IMR-90 (cell line): ENCODE measurements at regions not wholly inside any gene's neighbourhood (a gene's known extent, or its start where the extent isn't known, plus 50 kb on each side); places are given as distances from the start of the nearest gene placed in this dataset.

Source experiments
- ATAC-seq: fragments of 200-7000 bp; cut with Tn5 transposase; 2 replicates; pipeline ENCODE4 v1.9.1; 2020; ENCODE audit warnings: low read depth, mild to moderate bottlenecking, moderate library complexity
- BruUV-seq: library from RNA; stranded (reverse); fragments of 400-500 nt; replicated peaks from 2 replicates; lab custom pipeline; 2021; lab: Mats Ljungman, UMichigan
- CTCF ChIA-PET: fragments of 300-600 bp; formaldehyde crosslinking; extraction: SDS; loops from one replicate; lab custom pipeline; 2021; ENCODE audit warnings: antibody characterized with exemption; lab: Yijun Ruan, JAX
- POLR2A ChIA-PET: fragments of 300-600 bp; sonication (Branson Sonifier 250); formaldehyde crosslinking; loops from one replicate; lab custom pipeline; 2022; ENCODE audit warnings: antibody characterized with exemption; ENCODE audit not compliant: unreplicated experiment; lab: Charles Lee
- DNase-seq: peaks from one replicate; pipeline ENCODE4 v3.0.0; 2013
- H2AFZ ChIP-seq: replicated peaks from 2 replicates; pipeline ENCODE3; 2013; ENCODE audit warnings: low read length, mild to moderate bottlenecking; ENCODE audit not compliant: poor library complexity
- H2AK5ac ChIP-seq: 2 replicates; pipeline ENCODE4 v1.6.1; 2013; ENCODE audit warnings: low read depth, low read length, inconsistent platforms
- H2AK9ac ChIP-seq: replicated peaks from 2 replicates; pipeline ENCODE3; 2013; ENCODE audit warnings: mild to moderate bottlenecking, low read depth, low read length, moderate library complexity; ENCODE audit not compliant: poor library complexity
- H2BK120ac ChIP-seq: 2 replicates; pipeline ENCODE4 v1.6.1; 2013; ENCODE audit warnings: low read depth, low read length, inconsistent platforms
- H2BK15ac ChIP-seq: 3 replicates; pipeline ENCODE4 v1.6.1; 2013; ENCODE audit warnings: low read depth, low read length, inconsistent platforms
- H2BK20ac ChIP-seq: 2 replicates; pipeline ENCODE4 v1.6.1; 2013; ENCODE audit warnings: low read depth, mild to moderate bottlenecking, inconsistent platforms, low read length, moderate library complexity
- H2BK5ac ChIP-seq: 2 replicates; pipeline ENCODE4 v1.6.1; 2013; ENCODE audit warnings: mild to moderate bottlenecking, low read depth, low read length, inconsistent platforms; ENCODE audit not compliant: poor library complexity, severe bottlenecking
- H3K14ac ChIP-seq: replicated peaks from 2 replicates; pipeline ENCODE4 v1.6.1; 2013; ENCODE audit warnings: low read depth, low read length, inconsistent platforms
- H3K18ac ChIP-seq: 2 replicates; pipeline ENCODE4 v1.6.1; 2013; ENCODE audit warnings: low read depth, low read length, control low read depth
- H3K23ac ChIP-seq: 2 replicates; pipeline ENCODE4 v1.6.1; 2013; ENCODE audit warnings: low read depth, low read length, inconsistent platforms
- H3K27ac ChIP-seq: 2 replicates; pipeline ENCODE4 v1.5.1; 2013; ENCODE audit warnings: mild to moderate bottlenecking, control low read depth, low read length; ENCODE audit not compliant: insufficient read depth
- H3K27me3 ChIP-seq: 2 replicates; pipeline ENCODE4 v1.6.1; 2013; ENCODE audit warnings: low read length; ENCODE audit not compliant: control insufficient read depth, insufficient read depth
- H3K36me3 ChIP-seq: 2 replicates; pipeline ENCODE4 v1.6.1; 2013; ENCODE audit warnings: low read length, mixed read lengths; ENCODE audit not compliant: control insufficient read depth, insufficient read depth
- H3K4ac ChIP-seq: 2 replicates; pipeline ENCODE4 v1.6.1; 2013; ENCODE audit warnings: low read depth, low read length, inconsistent platforms
- H3K4me1 ChIP-seq: 2 replicates; pipeline ENCODE4 v1.6.1; 2013; ENCODE audit warnings: low read length, mixed read lengths; ENCODE audit not compliant: control insufficient read depth, insufficient read depth
- H3K4me2 ChIP-seq: 2 replicates; pipeline ENCODE4 v1.6.1; 2013; ENCODE audit warnings: low read depth, mild to moderate bottlenecking, control low read depth, low read length, moderate library complexity
- H3K4me3 ChIP-seq: 2 replicates; pipeline ENCODE4 v1.5.1; 2013; ENCODE audit warnings: low read depth, mild to moderate bottlenecking, control low read depth, low read length, moderate library complexity; ENCODE audit not compliant: insufficient read depth
- H3K56ac ChIP-seq: 2 replicates; pipeline ENCODE4 v1.6.1; 2013; ENCODE audit warnings: low read length, inconsistent platforms; ENCODE audit not compliant: insufficient read depth; ENCODE audit errors: extremely low read depth
- H3K79me1 ChIP-seq, 2 experiments: 2 replicates each; pipeline ENCODE4 v1.6.1; 2013; ENCODE audit warnings: low read length in 2 of 2, inconsistent platforms in 1 of 2, low read depth in 1 of 2
- H3K9ac ChIP-seq: 2 replicates; pipeline ENCODE4 v1.6.1; 2013; ENCODE audit warnings: low read depth, low read length, control low read depth
- H3K9me1 ChIP-seq: 2 replicates; pipeline ENCODE4 v1.6.1; 2013; ENCODE audit warnings: low read length, inconsistent platforms; ENCODE audit not compliant: insufficient read depth
- H3K9me3 ChIP-seq: 2 replicates; pipeline ENCODE4 v1.6.1; 2013; ENCODE audit warnings: low read length; ENCODE audit not compliant: control insufficient read depth, insufficient read depth
- H4K20me1 ChIP-seq: 2 replicates; pipeline ENCODE4 v1.6.1; 2013; ENCODE audit warnings: low read length, inconsistent platforms; ENCODE audit not compliant: insufficient read depth
- H4K5ac ChIP-seq: 2 replicates; pipeline ENCODE4 v1.6.1; 2013; ENCODE audit warnings: mild to moderate bottlenecking, low read depth, low read length, control low read depth
- H4K8ac ChIP-seq, 2 experiments: 2 replicates each; pipeline ENCODE4 v1.6.1; 2013; ENCODE audit warnings: low read depth in 2 of 2, low read length in 2 of 2, control low read depth in 1 of 2, inconsistent platforms in 1 of 2
- H4K91ac ChIP-seq: 2 replicates; pipeline ENCODE4 v1.6.1; 2013; ENCODE audit warnings: low read depth, low read length, inconsistent platforms; ENCODE audit not compliant: insufficient read depth
- BHLHE40 ChIP-seq: fragments of 150-350 bp; IDR thresholded peaks from 2 replicates; pipeline ENCODE4 v1.6.1; 2016; ENCODE audit warnings: mild to moderate bottlenecking, low read depth, low read length
- CEBPB ChIP-seq: IDR thresholded peaks from 2 replicates; pipeline ENCODE4 v1.6.1; 2012; ENCODE audit warnings: low read depth, low read length, improper control_type of control experiment
- CHD1 ChIP-seq: IDR thresholded peaks from 2 replicates; pipeline ENCODE4 v1.6.1; 2012; ENCODE audit warnings: low read depth, low read length, improper control_type of control experiment
- ELK1 ChIP-seq: fragments of 150-350 bp; IDR thresholded peaks from 2 replicates; pipeline ENCODE4 v1.6.1; 2016; ENCODE audit warnings: low read depth, mild to moderate bottlenecking, low read length, moderate library complexity, borderline replicate concordance
- MAFK ChIP-seq: IDR thresholded peaks from 2 replicates; pipeline ENCODE4 v1.6.1; 2012; ENCODE audit warnings: low read depth, low read length, improper control_type of control experiment
- MAZ ChIP-seq: IDR thresholded peaks from 2 replicates; pipeline ENCODE4 v1.6.1; 2012; ENCODE audit warnings: low read depth, mild to moderate bottlenecking, low read length, improper control_type of control experiment, moderate library complexity, borderline replicate concordance
- MXI1 ChIP-seq: IDR thresholded peaks from 2 replicates; pipeline ENCODE4 v1.6.1; 2012; ENCODE audit warnings: low read depth, mild to moderate bottlenecking, low read length, moderate library complexity, borderline replicate concordance
- NFE2L2 ChIP-seq: fragments of 150-350 bp; IDR thresholded peaks from 2 replicates; pipeline ENCODE4 v1.6.1; 2016; ENCODE audit warnings: low read depth, mild to moderate bottlenecking, low read length
- POLR2A ChIP-seq: IDR thresholded peaks from 2 replicates; pipeline ENCODE4 v1.6.1; 2012; ENCODE audit warnings: mild to moderate bottlenecking, low read depth, low read length
- RCOR1 ChIP-seq: IDR thresholded peaks from 2 replicates; pipeline ENCODE4 v1.6.1; 2012; ENCODE audit warnings: mild to moderate bottlenecking, low read length, improper control_type of control experiment; ENCODE audit not compliant: insufficient replicate concordance
- RFX5 ChIP-seq: IDR thresholded peaks from 2 replicates; pipeline ENCODE4 v1.8.0; 2012; ENCODE audit warnings: low read depth, mild to moderate bottlenecking, low read length, moderate library complexity
- SMC3 ChIP-seq: fragments of 150-350 bp; IDR thresholded peaks from 2 replicates; pipeline ENCODE4 v1.6.1; 2016; ENCODE audit warnings: low read depth, mild to moderate bottlenecking, antibody characterized with exemption, low read length, moderate library complexity
- WGBS, 2 experiments: methylation state at CpG; one replicate each; pipeline versions ENCODE4 v1.1.5 to v1.1.7; 2013; ENCODE audit warnings: missing lambda C conversion rate in 2 of 2; ENCODE audit not compliant: insufficient read length in 1 of 2; ENCODE audit errors: extremely low coverage in 2 of 2; 5-methylcytosine and 5-hydroxymethylcytosine counted together
- dilution Hi-C: fragments of 300-500 bp; cut with HindIII; formaldehyde crosslinking; loops from one replicate; pipeline ENCODE4 v1.14.3; 2018; ENCODE audit warnings: low sequenced_read_pairs; ENCODE audit not compliant: unreplicated experiment
- in situ Hi-C: fragments of 300-500 bp; cut with MboI; formaldehyde crosslinking; loops from 3 replicates; pipeline ENCODE4 v1.14.3; 2019; ENCODE audit warnings: low sequenced_read_pairs, inconsistent platforms, mixed read lengths
- intact Hi-C: fragments of 100-400 bp; cut with micrococcal nuclease; formaldehyde crosslinking; loops from 2 replicates; pipeline ENCODE4 v1.10.0; 2022
- TF ChIP-seq, protein P1 (sequence below): conservative IDR thresholded peaks from 2 replicates; pipeline ENCODE4 v1.5.1; 2012; ENCODE audit warnings: mild to moderate bottlenecking, low read depth, low read length, improper control_type of control experiment

GRCh38 chr13:59504407-59504806 is 659.3 kb downstream of the DIAPH3 start:
- CTCF ChIA-PET, result no interaction called here
- POLR2A ChIA-PET, result no interaction called here
- H3K9me1 ChIP-seq, result no peaks in the 10 kb centered on the region
- no peak overlapping the region for H3K14ac ChIP-seq
- no peak for DNase-seq
- dilution Hi-C loops (no loop called here), in situ Hi-C loops (loop anchor here (10.0 kb wide), 1 partner anchor 60 kb away; no protein-coding TSS in a partner anchor), intact Hi-C loops (no loop called here)
- no peak overlapping the region for H2AFZ ChIP-seq
- no TSS peak for BruUV-seq
- H3K4me1 ChIP-seq, result no peaks in the 10 kb centered on the region
- 0% methylated on average over 1 of the region's 5 CpGs; no CpG with 5 or more reads in 1 of the 2 experiments for WGBS, 2 experiments
- no peak overlapping the region for H3K4me3 ChIP-seq
- no peak overlapping the region for H2AK9ac ChIP-seq
- no peak overlapping the region for H2BK15ac ChIP-seq
- no peaks in the 10 kb centered on the region for H3K79me1 ChIP-seq
- H3K27ac ChIP-seq, result no peak overlapping the region
- no peak overlapping the region for H3K4ac ChIP-seq
- no peaks in the 10 kb centered on the region for H3K36me3 ChIP-seq
- H2BK120ac ChIP-seq, result no peak overlapping the region
- no peak overlapping the region for H3K18ac ChIP-seq
- no peaks in the 10 kb centered on the region for H3K9me3 ChIP-seq
- H4K5ac ChIP-seq, result no peak overlapping the region
- no peak for TF ChIP-seq CEBPB
- no peak for TF ChIP-seq POLR2A
- TF ChIP-seq ELK1, result no peak
- TF ChIP-seq BHLHE40, result no peak
- no peak for TF ChIP-seq MAZ
- TF ChIP-seq NFE2L2, result no peak
- TF ChIP-seq, protein P1, sequence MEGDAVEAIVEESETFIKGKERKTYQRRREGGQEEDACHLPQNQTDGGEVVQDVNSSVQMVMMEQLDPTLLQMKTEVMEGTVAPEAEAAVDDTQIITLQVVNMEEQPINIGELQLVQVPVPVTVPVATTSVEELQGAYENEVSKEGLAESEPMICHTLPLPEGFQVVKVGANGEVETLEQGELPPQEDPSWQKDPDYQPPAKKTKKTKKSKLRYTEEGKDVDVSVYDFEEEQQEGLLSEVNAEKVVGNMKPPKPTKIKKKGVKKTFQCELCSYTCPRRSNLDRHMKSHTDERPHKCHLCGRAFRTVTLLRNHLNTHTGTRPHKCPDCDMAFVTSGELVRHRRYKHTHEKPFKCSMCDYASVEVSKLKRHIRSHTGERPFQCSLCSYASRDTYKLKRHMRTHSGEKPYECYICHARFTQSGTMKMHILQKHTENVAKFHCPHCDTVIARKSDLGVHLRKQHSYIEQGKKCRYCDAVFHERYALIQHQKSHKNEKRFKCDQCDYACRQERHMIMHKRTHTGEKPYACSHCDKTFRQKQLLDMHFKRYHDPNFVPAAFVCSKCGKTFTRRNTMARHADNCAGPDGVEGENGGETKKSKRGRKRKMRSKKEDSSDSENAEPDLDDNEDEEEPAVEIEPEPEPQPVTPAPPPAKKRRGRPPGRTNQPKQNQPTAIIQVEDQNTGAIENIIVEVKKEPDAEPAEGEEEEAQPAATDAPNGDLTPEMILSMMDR, result no peak
- no peak for TF ChIP-seq MAFK
- no peak for TF ChIP-seq RCOR1
- TF ChIP-seq SMC3, result no peak
- TF ChIP-seq RFX5, result no peak
- TF ChIP-seq CHD1, result no peak
- no peak for TF ChIP-seq MXI1
- no peak for ATAC-seq
- H2AK5ac ChIP-seq, result no peak overlapping the region
- no peak overlapping the region for H3K56ac ChIP-seq
- no peak overlapping the region for H4K91ac ChIP-seq
- H3K27me3 ChIP-seq, result peaks cover 9% of the 10 kb centered on the region
- H2BK20ac ChIP-seq, result no peak overlapping the region
- H3K23ac ChIP-seq, result no peak overlapping the region
- no peak overlapping the region for H3K4me2 ChIP-seq
- no peaks in the 10 kb centered on the region for H4K20me1 ChIP-seq
- no peak overlapping the region for H2BK5ac ChIP-seq
- no peak overlapping the region for H3K9ac ChIP-seq
- no peak overlapping the region for H4K8ac ChIP-seq
